ENCODE measurements at regions not wholly inside any gene's neighbourhood (a gene's known extent, or its start where the extent isn't known, plus 50 kb on each side); places are given as distances from the start of the nearest gene placed in this dataset.

DNA sequence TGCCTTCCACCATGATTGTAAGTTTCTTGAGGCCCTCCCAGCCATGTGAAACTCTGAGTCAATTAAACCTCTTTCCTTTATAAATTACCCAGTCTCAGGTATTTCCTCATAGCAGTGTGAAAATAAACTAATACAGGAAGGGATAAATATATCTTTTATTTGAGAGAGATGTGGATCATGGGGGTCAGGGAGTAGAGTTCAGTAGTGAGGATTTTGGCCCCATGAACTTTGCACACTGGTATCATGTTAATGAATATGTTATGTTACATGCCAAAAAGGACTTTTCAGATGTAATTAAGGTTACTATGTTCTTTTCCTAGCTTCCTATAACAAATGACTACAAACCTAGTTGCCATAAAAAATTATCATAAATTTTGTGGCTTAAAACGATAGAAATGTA, 1393.7 kb downstream of the DSC3 start:
- TF ChIP-seq, protein P1, sequence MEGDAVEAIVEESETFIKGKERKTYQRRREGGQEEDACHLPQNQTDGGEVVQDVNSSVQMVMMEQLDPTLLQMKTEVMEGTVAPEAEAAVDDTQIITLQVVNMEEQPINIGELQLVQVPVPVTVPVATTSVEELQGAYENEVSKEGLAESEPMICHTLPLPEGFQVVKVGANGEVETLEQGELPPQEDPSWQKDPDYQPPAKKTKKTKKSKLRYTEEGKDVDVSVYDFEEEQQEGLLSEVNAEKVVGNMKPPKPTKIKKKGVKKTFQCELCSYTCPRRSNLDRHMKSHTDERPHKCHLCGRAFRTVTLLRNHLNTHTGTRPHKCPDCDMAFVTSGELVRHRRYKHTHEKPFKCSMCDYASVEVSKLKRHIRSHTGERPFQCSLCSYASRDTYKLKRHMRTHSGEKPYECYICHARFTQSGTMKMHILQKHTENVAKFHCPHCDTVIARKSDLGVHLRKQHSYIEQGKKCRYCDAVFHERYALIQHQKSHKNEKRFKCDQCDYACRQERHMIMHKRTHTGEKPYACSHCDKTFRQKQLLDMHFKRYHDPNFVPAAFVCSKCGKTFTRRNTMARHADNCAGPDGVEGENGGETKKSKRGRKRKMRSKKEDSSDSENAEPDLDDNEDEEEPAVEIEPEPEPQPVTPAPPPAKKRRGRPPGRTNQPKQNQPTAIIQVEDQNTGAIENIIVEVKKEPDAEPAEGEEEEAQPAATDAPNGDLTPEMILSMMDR (IDR thresholded peaks at IDR 0.05; ENCODE audit: low read depth, low read length), result no peak
- H3K27me3 ChIP-seq (ENCODE audit: control insufficient read depth, insufficient read depth, low read length), result no peaks in the 10 kb centered on the region
- no peak for DNase-seq (ENCODE audit: low read depth, low spot score)
- no peak overlapping the region for H3K27ac ChIP-seq (ENCODE audit: low read depth, low read length)
- ChIA-PET CTCF (no interaction called here), POLR2A (interaction anchor here (0.7 kb wide), 1 partner anchor 10 kb away, joined by 3 read pairs; no protein-coding TSS in a partner anchor)
- no peaks in the 10 kb centered on the region for H3K9me3 ChIP-seq (ENCODE audit: control insufficient read depth, insufficient read depth, low read length)
- no peak overlapping the region for H3K4me3 ChIP-seq (ENCODE audit: low read depth, low read length)

DNA sequence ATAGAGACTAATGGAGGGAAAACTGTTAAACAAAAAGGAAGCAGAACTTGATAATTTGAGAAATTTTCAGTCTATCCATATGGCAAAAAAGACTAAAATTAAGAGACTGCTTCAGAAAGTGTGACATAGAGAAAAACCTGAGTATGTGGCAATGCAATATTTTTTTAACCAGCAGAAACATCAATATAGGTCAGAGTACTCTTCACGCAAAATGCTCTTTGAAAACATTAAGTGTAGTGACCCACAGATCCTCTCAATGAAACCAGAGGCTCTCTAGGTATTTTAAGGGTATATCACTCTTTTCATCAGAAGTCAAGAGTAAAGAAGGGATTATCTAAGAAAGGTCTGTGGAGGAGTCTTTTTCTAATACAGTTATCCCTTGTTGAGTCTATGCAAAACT, 1394.8 kb downstream of the DSC3 start:
- H3K27me3 ChIP-seq (ENCODE audit: control insufficient read depth, insufficient read depth, low read length), result no peaks in the 10 kb centered on the region
- DNase-seq (ENCODE audit: low read depth, low spot score), result no peak
- TF ChIP-seq, protein P1 (IDR thresholded peaks at IDR 0.05; ENCODE audit: low read depth, low read length), result no peak
- ChIA-PET POLR2A (no interaction called here), CTCF (no interaction called here)
- no peak overlapping the region for H3K27ac ChIP-seq (ENCODE audit: low read depth, low read length)
- no peak overlapping the region for H3K4me3 ChIP-seq (ENCODE audit: low read depth, low read length)
- no peaks in the 10 kb centered on the region for H3K9me3 ChIP-seq (ENCODE audit: control insufficient read depth, insufficient read depth, low read length)

DNA sequence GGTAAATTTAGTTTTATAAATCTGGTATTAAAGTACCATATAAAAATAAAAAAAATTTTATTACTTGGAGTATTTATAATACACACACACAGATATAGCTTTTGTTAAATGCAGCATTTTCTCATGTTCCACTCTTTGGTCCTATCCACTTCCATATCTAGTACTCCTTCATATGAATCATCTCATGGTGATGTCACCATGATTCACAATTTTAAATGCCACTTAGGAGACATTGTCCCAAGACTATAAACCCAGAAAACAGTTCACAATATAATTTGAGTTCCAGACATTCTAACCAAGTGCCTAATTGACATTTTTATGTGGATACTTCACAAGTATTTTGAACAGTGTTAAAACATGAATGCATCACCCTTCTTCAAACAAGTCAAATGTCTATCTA, 1398.3 kb downstream of the DSC3 start:
- no peak overlapping the region for H3K27ac ChIP-seq (ENCODE audit: low read depth, low read length)
- POLR2A ChIA-PET, result no interaction called here
- TF ChIP-seq, protein P1 (IDR thresholded peaks at IDR 0.05; ENCODE audit: low read depth, low read length), result no peak
- no peaks in the 10 kb centered on the region; the same call in 1 of the 2 replicates for H3K9me3 ChIP-seq (ENCODE audit: control insufficient read depth, insufficient read depth, low read length)
- CTCF ChIA-PET, result no interaction called here
- no peak for DNase-seq (ENCODE audit: low read depth, low spot score)
- H3K27me3 ChIP-seq (ENCODE audit: control insufficient read depth, insufficient read depth, low read length), result no peaks in the 10 kb centered on the region
- H3K4me3 ChIP-seq (ENCODE audit: low read depth, low read length), result no peak overlapping the region

DNA sequence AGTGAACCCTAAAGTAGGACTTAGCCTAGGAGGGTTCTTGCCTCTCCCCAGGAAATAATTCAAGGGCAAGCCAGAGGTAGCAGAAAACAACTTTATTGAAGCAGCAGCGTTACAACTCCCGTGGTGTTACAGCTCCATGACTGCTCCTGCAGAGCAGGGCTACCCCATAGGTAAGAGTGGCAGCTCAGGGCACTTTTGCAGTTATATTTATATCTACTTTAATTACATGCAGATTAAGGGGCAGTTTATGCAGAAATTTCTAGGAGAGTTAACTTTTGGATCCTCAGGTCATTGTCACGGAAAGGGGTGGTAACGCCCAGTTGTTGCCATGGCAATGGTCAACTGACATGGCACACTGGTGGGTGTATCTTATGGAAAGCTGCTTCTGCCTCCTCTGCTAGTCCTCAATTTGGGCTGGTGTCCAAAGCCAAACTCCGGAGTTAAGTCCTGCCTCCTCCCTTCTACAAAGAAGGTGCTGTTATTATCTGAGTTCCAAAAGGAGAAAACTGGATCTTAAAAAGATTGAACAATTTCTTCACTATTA, 1413.0 kb downstream of the DSC3 start:
- H3K27me3 ChIP-seq (ENCODE audit: control insufficient read depth, insufficient read depth, low read length), result no peaks in the 10 kb centered on the region
- no peak overlapping the region for H3K4me3 ChIP-seq (ENCODE audit: low read depth, low read length)
- no peak for DNase-seq (ENCODE audit: low read depth, low spot score)
- POLR2A ChIA-PET, result no interaction called here
- CTCF ChIA-PET, result no interaction called here
- TF ChIP-seq, protein P1 (IDR thresholded peaks at IDR 0.05; ENCODE audit: low read depth, low read length), result no peak
- no peaks in the 10 kb centered on the region for H3K9me3 ChIP-seq (ENCODE audit: control insufficient read depth, insufficient read depth, low read length)
- H3K27ac ChIP-seq (ENCODE audit: low read depth, low read length), result no peak overlapping the region

DNA sequence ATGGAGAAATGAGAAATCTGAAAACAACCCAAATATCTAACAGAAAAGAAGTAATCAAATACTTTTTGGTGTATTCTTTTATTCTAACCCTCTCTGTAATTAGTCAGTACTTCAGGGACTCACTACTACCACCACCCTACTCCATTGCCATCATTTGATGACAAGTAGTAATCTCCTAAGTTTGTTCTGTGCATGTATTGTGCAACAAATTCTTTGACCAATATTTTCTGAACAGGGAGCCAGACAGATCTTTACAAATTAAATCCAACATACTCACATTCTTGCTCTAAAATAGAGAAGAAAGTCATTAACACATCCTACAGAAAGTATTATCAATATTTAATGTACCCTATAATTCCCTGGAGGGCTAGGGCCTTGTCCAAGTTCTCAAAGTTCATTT, 1416.4 kb downstream of the DSC3 start:
- ChIA-PET POLR2A (no interaction called here), CTCF (no interaction called here)
- Histone ChIP-seq H3K27me3 (ENCODE audit: control insufficient read depth, insufficient read depth, low read length) (no peaks in the 10 kb centered on the region), H3K4me3 (ENCODE audit: low read depth, low read length) (no peak overlapping the region), H3K9me3 (ENCODE audit: control insufficient read depth, insufficient read depth, low read length) (no peaks in the 10 kb centered on the region), H3K27ac (ENCODE audit: low read depth, low read length) (no peak overlapping the region)
- TF ChIP-seq, protein P1 (IDR thresholded peaks at IDR 0.05; ENCODE audit: low read depth, low read length), result no peak
- DNase-seq (ENCODE audit: low read depth, low spot score), result no peak

All from AG04450 (cell line).